T-cell (primary cell): ENCODE measurements at regions not wholly inside any gene's neighbourhood (a gene's known extent, or its start where the extent isn't known, plus 50 kb on each side); places are given as distances from the start of the nearest gene placed in this dataset.

ENCODE experiments used
- ATAC-seq, 4 experiments: fragments of 200-7000 bp in 3 of 4; fragments of 150-1000 bp in 1 of 4; cut with Tn5 transposase; replicated peaks in 1 of 4; 1 replicate in 3 of 4; 2 replicates in 1 of 4; pipeline ENCODE4 v1.10.0; 2021; ENCODE audit warnings: moderate library complexity in 3 of 4, mild to moderate bottlenecking in 2 of 4, moderate number of reproducible peaks in 1 of 4
- CTCF ChIA-PET, 2 donors: fragments of 300-600 bp; sonication (Branson Sonifier 250); formaldehyde crosslinking; loops; one replicate each; lab custom pipeline; 2022; ENCODE audit warnings: antibody characterized with exemption in 2 of 2; lab: Charles Lee
- POLR2A ChIA-PET, 2 donors: fragments of 300-600 bp; sonication (Branson Sonifier 250); formaldehyde crosslinking; loops; one replicate each; lab custom pipeline; 2022; ENCODE audit warnings: antibody characterized with exemption in 2 of 2; lab: Charles Lee
- DNase-seq, 35 experiments: peaks; one replicate each; pipeline versions ENCODE4 v3.0.0 to v3.0.0-alpha.2; 2013 to 2023
- H3K27ac ChIP-seq: one replicate; pipeline ENCODE4 v1.5.1; 2013; ENCODE audit warnings: low read length
- H3K27me3 ChIP-seq, 2 experiments: replicated peaks in 1 of 2; 1 replicate in 1 of 2; 2 replicates in 1 of 2; pipeline versions ENCODE4 v1.6.1 to v1.7.0; 2013; ENCODE audit warnings: low read length in 1 of 2, mixed read lengths in 1 of 2; ENCODE audit not compliant: control insufficient read depth in 2 of 2, insufficient read depth in 2 of 2; ENCODE audit errors: extremely low read depth in 1 of 2
- H3K36me3 ChIP-seq, 2 donors: 1 replicate in 1 of 2; 2 replicates in 1 of 2; pipeline versions ENCODE4 v1.6.1 to v1.7.0; 2013; ENCODE audit warnings: low read length in 1 of 2; ENCODE audit not compliant: control insufficient read depth in 2 of 2, insufficient read depth in 1 of 2; ENCODE audit errors: extremely low read depth in 1 of 2
- H3K4me1 ChIP-seq, 2 experiments: 1 replicate in 1 of 2; 2 replicates in 1 of 2; pipeline versions ENCODE4 v1.6.1 to v1.7.0; 2013; ENCODE audit warnings: low read length in 2 of 2, mixed read lengths in 1 of 2; ENCODE audit not compliant: insufficient read depth in 2 of 2, control insufficient read depth in 1 of 2; ENCODE audit errors: extremely low read depth in 1 of 2
- H3K4me3 ChIP-seq, 2 donors: 1 replicate in 1 of 2; 2 replicates in 1 of 2; pipeline versions ENCODE4 v1.5.1 to v1.7.0; 2013; ENCODE audit warnings: mild to moderate bottlenecking in 2 of 2, low read length in 1 of 2, moderate library complexity in 1 of 2; ENCODE audit not compliant: control insufficient read depth in 1 of 2; ENCODE audit errors: extremely low read depth in 1 of 2
- H3K9me3 ChIP-seq: 2 replicates; pipeline ENCODE4 v1.7.0; 2013
- H3K27ac Mint-ChIP-seq, 2 donors: one replicate each; pipeline ENCODE4 v1.8.0; 2020 to 2021; ENCODE audit warnings: mild to moderate bottlenecking in 2 of 2, mixed read lengths in 2 of 2
- H3K27me3 Mint-ChIP-seq, 2 donors: one replicate each; pipeline ENCODE4 v1.8.0; 2021 to 2022; ENCODE audit warnings: mixed read lengths in 2 of 2
- H3K36me3 Mint-ChIP-seq: one replicate; pipeline ENCODE4 v1.8.0; 2021; ENCODE audit warnings: mixed read lengths
- H3K4me1 Mint-ChIP-seq, 3 donors: one replicate each; pipeline ENCODE4 v1.8.0; 2020 to 2022; ENCODE audit warnings: mixed read lengths in 3 of 3, mild to moderate bottlenecking in 1 of 3
- H3K4me3 Mint-ChIP-seq, 3 donors: one replicate each; pipeline ENCODE4 v1.8.0; 2020 to 2022; ENCODE audit warnings: mild to moderate bottlenecking in 3 of 3, mixed read lengths in 3 of 3, moderate library complexity in 3 of 3
- H3K9me3 Mint-ChIP-seq, 3 donors: one replicate each; pipeline ENCODE4 v1.8.0; 2020 to 2022; ENCODE audit warnings: mixed read lengths in 3 of 3
- WGBS: methylation state at CpG from one replicate; pipeline ENCODE4 v1.1.5; 2013; ENCODE audit warnings: missing lambda C conversion rate; ENCODE audit not compliant: insufficient coverage; 5-methylcytosine and 5-hydroxymethylcytosine counted together

DNA sequence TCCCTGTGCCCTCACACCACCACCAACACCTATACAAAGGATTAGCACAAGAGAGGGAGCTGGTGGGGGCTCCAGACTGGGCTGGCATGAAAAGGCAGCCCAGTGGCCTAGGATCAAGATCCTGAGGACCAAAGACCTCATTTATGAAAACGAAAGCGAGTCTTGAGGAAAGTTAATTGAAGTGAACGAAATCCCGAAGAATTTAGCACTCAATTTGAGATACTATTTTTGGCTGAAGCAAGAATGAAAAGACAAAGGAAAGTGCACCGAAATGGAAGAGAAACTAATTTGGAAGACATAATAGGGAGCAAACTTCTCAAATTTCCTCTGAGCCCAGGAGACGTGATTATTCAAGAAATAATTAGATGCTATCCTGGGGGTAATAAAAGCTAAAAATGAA lies 68.7 kb upstream of the SLC6A11 start:
- no peaks in the 10 kb centered on the region for H3K9me3 ChIP-seq
- POLR2A ChIA-PET = no interaction called here
- no peaks in the 10 kb centered on the region for H3K4me1 ChIP-seq
- H3K36me3 ChIP-seq = no peaks in the 10 kb centered on the region
- H3K4me1 Mint-ChIP-seq = no peaks in the 10 kb centered on the region
- peaks cover 17 to 32% of the 10 kb centered on the region in 2 donors for H3K27me3 Mint-ChIP-seq
- H3K36me3 Mint-ChIP-seq = no peaks in the 10 kb centered on the region
- ATAC-seq (no peak), DNase-seq (no peak)
- no peak overlapping the region for H3K27ac ChIP-seq
- CTCF ChIA-PET = no interaction called here
- peaks cover 2 to 24% of the 10 kb centered on the region in 2 experiments for H3K27me3 ChIP-seq
- WGBS = 89% methylated on average over 4 of the region's 6 CpGs
- no peak overlapping the region for H3K4me3 ChIP-seq
- no peaks in the 10 kb centered on the region for H3K9me3 Mint-ChIP-seq
- H3K27ac Mint-ChIP-seq = no peak overlapping the region
- no peak overlapping the region for H3K4me3 Mint-ChIP-seq

DNA sequence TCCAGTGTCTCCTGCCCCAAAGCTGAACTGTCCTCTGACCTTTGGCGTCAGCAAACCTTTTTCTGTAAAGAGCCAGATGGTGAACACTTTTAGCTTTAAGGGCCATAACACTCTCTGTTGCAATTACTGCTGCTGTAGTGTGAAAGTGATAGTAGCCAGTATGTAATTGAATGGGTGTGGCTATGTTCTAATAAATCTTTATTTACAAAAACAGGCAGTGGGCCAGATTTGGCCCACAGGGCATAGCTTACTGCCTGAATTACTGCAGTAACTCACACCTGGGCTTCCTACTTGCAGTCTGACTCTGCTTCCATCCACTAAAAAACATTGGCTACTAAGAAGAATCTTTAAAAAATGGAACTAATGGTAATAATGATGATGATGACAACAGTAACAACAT lies 68.0 kb upstream of the SLC6A11 start:
- no peak overlapping the region for H3K4me3 Mint-ChIP-seq
- H3K27me3 ChIP-seq = peaks cover 2 to 24% of the 10 kb centered on the region in 2 experiments
- H3K4me1 Mint-ChIP-seq = no peaks in the 10 kb centered on the region
- H3K4me1 ChIP-seq = no peaks in the 10 kb centered on the region
- H3K9me3 ChIP-seq = no peaks in the 10 kb centered on the region
- no peaks in the 10 kb centered on the region for H3K36me3 ChIP-seq
- H3K4me3 ChIP-seq = no peak overlapping the region
- H3K36me3 Mint-ChIP-seq = no peaks in the 10 kb centered on the region
- CTCF ChIA-PET = interaction anchor here in 1 of 2 donors (0.5 kb wide), 1 partner anchor 23 kb away, joined by 3 read pairs; no protein-coding TSS in a partner anchor
- H3K27me3 Mint-ChIP-seq = peaks cover 17 to 33% of the 10 kb centered on the region in 2 donors
- DNase-seq = no peak
- ATAC-seq = no peak
- no peak overlapping the region for H3K27ac ChIP-seq
- no peaks in the 10 kb centered on the region for H3K9me3 Mint-ChIP-seq
- no peak overlapping the region for H3K27ac Mint-ChIP-seq
- WGBS = no CpG with 5 or more reads among the region's 1 CpG
- POLR2A ChIA-PET = no interaction called here

DNA sequence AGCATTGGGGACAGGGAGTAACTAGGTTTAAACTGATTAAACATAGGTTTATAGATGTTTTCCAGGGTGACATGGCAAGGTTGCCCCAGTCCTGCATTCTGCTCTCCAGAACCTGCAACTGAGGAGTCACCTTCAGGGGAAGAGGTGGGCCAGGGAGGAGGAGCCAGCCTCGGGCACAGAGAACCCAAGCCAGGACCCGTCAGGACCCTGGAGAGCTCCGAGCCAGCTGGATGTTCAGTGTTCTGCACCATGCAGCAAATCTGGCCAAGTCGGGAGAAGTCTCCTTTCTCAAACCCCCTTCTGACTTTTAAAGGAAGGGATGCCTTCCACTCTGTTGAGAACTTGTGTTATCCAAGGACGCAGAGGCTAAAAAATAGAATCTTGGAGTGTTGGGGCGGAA lies 62.1 kb upstream of the SLC6A11 start:
- H3K9me3 Mint-ChIP-seq = no peaks in the 10 kb centered on the region
- ChIA-PET POLR2A (no interaction called here), CTCF (no interaction called here)
- H3K27ac Mint-ChIP-seq = no peak overlapping the region
- H3K4me3 Mint-ChIP-seq = no peak overlapping the region
- Histone ChIP-seq H3K36me3 (no peaks in the 10 kb centered on the region), H3K4me1 (no peaks in the 10 kb centered on the region), H3K4me3 (no peak overlapping the region), H3K27ac (no peak overlapping the region), H3K27me3 (peaks cover 0 to 41% of the 10 kb centered on the region in 2 experiments), H3K9me3 (no peaks in the 10 kb centered on the region)
- WGBS = no CpG with 5 or more reads among the region's 6 CpGs
- H3K4me1 Mint-ChIP-seq = no peaks in the 10 kb centered on the region
- ATAC-seq (peak in 1 of 4 experiments; percentile 40), DNase-seq (peak in 18 of 35 experiments; percentile 5 to 35 (median 18))
- peaks cover 43 to 44% of the 10 kb centered on the region in 2 donors for H3K27me3 Mint-ChIP-seq
- no peaks in the 10 kb centered on the region for H3K36me3 Mint-ChIP-seq

DNA sequence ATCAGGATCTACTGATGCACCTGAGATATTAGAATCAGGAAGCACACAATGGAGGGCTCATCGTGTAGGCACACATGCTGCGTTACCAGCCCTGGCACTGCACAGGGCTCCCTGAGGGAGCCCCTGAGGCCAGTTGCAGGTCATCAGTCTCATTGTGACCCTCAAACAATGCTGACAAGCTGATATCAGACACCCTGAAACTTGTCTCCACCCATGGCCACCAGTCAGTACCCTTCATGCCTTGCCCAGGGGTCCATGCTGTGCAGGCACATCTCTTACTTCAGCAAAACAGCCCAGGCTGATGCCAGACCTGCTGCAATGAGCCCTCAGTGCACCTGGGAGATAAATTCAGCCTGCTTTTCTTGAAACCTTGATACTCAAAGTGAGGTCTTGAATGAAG lies 59.5 kb upstream of the SLC6A11 start:
- WGBS = 50% methylated on average over 2 of the region's 2 CpGs
- no peaks in the 10 kb centered on the region for H3K9me3 Mint-ChIP-seq
- no peak overlapping the region for H3K27ac Mint-ChIP-seq
- H3K36me3 Mint-ChIP-seq = no peaks in the 10 kb centered on the region
- Histone ChIP-seq H3K9me3 (no peaks in the 10 kb centered on the region), H3K27me3 (peaks cover 0 to 47% of the 10 kb centered on the region in 2 experiments), H3K27ac (no peak overlapping the region), H3K4me1 (no peaks in the 10 kb centered on the region), H3K36me3 (no peaks in the 10 kb centered on the region), H3K4me3 (no peak overlapping the region)
- H3K27me3 Mint-ChIP-seq = peaks cover 58% of the 10 kb centered on the region in 2 donors
- no peaks in the 10 kb centered on the region for H3K4me1 Mint-ChIP-seq
- ATAC-seq = no peak
- DNase-seq = no peak
- H3K4me3 Mint-ChIP-seq = no peak overlapping the region
- ChIA-PET POLR2A (no interaction called here), CTCF (interaction anchor here in 1 of 2 donors (0.6 to 0.7 kb wide), 2 partner anchors 16 to 386 kb away, joined by 3 read pairs; no protein-coding TSS in a partner anchor)

DNA sequence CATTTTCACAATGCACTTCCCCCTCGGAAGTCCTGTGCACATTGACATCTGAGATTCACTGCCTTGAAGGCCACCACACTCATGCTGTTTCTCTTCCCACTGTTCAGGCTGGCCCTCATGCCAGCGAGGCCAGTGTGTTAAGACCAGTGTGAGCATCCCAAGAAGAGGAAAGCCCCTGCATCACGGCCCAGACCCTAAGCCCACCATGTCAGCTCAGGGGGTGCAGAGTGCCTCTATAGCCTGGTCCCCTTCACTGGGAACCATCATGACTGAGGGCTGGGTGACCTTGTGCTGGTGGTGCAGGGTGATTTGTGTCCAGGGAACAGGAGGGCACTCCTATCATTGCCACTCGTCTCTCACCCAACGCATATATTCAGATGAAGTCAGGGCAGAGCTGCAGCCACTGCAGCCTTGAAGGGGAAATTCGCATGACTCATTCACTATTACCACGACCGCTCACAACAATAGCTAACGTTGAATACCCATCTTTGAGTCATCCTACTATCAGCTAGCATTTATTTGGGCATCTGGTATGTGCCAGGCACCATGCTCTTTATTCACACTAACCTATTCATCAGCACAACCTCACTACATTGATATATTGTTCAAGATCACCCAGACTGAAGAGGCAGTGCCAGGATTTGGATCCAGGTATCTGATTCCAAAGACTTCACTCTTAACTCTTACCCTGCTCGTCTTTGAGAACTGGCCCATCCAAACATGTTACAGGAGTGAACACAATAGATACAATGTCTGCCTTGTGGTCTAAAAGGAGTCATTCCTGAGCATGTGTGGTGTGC lies 58.8 kb upstream of the SLC6A11 start:
- H3K4me3 Mint-ChIP-seq = no peak overlapping the region
- Histone ChIP-seq H3K36me3 (no peaks in the 10 kb centered on the region), H3K27me3 (peaks cover 0 to 46% of the 10 kb centered on the region in 2 experiments), H3K4me3 (no peak overlapping the region), H3K9me3 (no peaks in the 10 kb centered on the region), H3K4me1 (no peaks in the 10 kb centered on the region), H3K27ac (no peak overlapping the region)
- no peaks in the 10 kb centered on the region for H3K9me3 Mint-ChIP-seq
- no peak overlapping the region for H3K27ac Mint-ChIP-seq
- no peak for ATAC-seq
- CTCF ChIA-PET = interaction anchor here in 1 of 2 donors (2.1 kb wide), 1 partner anchor 8 kb away, joined by 4 read pairs; no protein-coding TSS in a partner anchor
- POLR2A ChIA-PET = no interaction called here
- peaks cover 58 to 65% of the 10 kb centered on the region in 2 donors for H3K27me3 Mint-ChIP-seq
- no peak for DNase-seq
- H3K36me3 Mint-ChIP-seq = no peaks in the 10 kb centered on the region
- 49% methylated on average over 9 of the region's 10 CpGs for WGBS
- no peaks in the 10 kb centered on the region for H3K4me1 Mint-ChIP-seq

DNA sequence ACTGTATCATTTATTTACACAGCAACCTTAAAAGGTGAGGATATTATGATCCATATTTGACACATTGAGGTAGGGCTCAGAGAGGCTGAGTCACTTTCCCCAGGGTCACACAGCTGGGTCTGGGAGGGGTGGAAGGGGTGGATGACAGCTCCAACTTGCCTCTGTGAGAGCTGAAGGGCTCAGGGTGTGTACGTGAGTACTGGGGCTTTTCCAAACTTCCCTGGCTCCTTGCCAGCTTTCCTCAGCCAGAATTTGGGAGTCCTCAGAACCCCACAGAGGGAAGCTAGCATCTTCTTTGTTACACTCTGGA lies 58.3 kb upstream of the SLC6A11 start:
- Mint-ChIP-seq H3K36me3 (no peaks in the 10 kb centered on the region), H3K9me3 (no peaks in the 10 kb centered on the region), H3K4me1 (no peaks in the 10 kb centered on the region), H3K4me3 (no peak overlapping the region), H3K27ac (no peak overlapping the region), H3K27me3 (peaks cover 54 to 62% of the 10 kb centered on the region in 2 donors)
- 83% methylated on average over 1 of the region's 1 CpG for WGBS
- H3K4me1 ChIP-seq = no peaks in the 10 kb centered on the region
- ATAC-seq (no peak), DNase-seq (no peak)
- H3K36me3 ChIP-seq = no peaks in the 10 kb centered on the region
- ChIA-PET CTCF (interaction anchor here (0.6 to 2.1 kb wide), 2 partner anchors 9 to 693 kb away, joined by 3 to 4 read pairs; no protein-coding TSS in a partner anchor), POLR2A (no interaction called here)
- H3K27ac ChIP-seq = no peak overlapping the region
- no peak overlapping the region for H3K4me3 ChIP-seq
- no peaks in the 10 kb centered on the region for H3K9me3 ChIP-seq
- peaks cover 0 to 47% of the 10 kb centered on the region in 2 experiments for H3K27me3 ChIP-seq
